PC-3 (cell line): ENCODE measurements at regions not wholly inside any gene's neighbourhood (a gene's known extent, or its start where the extent isn't known, plus 50 kb on each side); places are given as distances from the start of the nearest gene placed in this dataset.

Experiments used
- ATAC-seq: fragments of 200-7000 bp; cut with Tn5 transposase; 2 replicates; pipeline ENCODE4 v1.9.1; 2020; ENCODE audit warnings: mild to moderate bottlenecking, moderate library complexity
- BruUV-seq: library from RNA; stranded (reverse); fragments of 400-500 nt; replicated peaks from 2 replicates; lab custom pipeline; 2021; lab: Mats Ljungman, UMichigan
- CTCF ChIA-PET: fragments of 300-600 bp; sonication (Branson Sonifier 250); formaldehyde crosslinking; loops from one replicate; lab custom pipeline; 2022; ENCODE audit warnings: antibody characterized with exemption; lab: Charles Lee
- POLR2A ChIA-PET: fragments of 300-600 bp; sonication (Branson Sonifier 250); formaldehyde crosslinking; loops from one replicate; lab custom pipeline; 2022; ENCODE audit warnings: antibody characterized with exemption; ENCODE audit not compliant: unreplicated experiment; lab: Charles Lee
- DNase-seq: peaks from one replicate; pipeline ENCODE4 v3.0.0-alpha.2; 2015
- H2AFZ ChIP-seq: fragments of 300-600 bp; sonication (generic); 2 replicates; pipeline ENCODE4 v1.6.0; 2016; ENCODE audit warnings: antibody characterized with exemption, low read length
- H3F3A ChIP-seq: fragments of 300-600 bp; sonication (generic); one replicate; pipeline ENCODE4 v1.6.0; 2017; ENCODE audit warnings: antibody characterized with exemption, low read length, control low read depth, mild to moderate bottlenecking; ENCODE audit not compliant: unreplicated experiment
- H3K27ac ChIP-seq: fragments of 300-600 bp; sonication (generic); 2 replicates; pipeline ENCODE4 v1.5.1; 2016; ENCODE audit warnings: mild to moderate bottlenecking, low read length
- H3K27me3 ChIP-seq: fragments of 300-600 bp; sonication (generic); 2 replicates; pipeline ENCODE4 v1.6.1; 2016; ENCODE audit warnings: low read length, mixed read lengths
- H3K36me3 ChIP-seq: fragments of 300-600 bp; sonication (generic); 2 replicates; pipeline ENCODE4 v1.6.1; 2016; ENCODE audit warnings: low read depth, mixed run types, low read length, mixed read lengths
- H3K4me1 ChIP-seq: fragments of 300-600 bp; sonication (generic); 2 replicates; pipeline ENCODE4 v1.5.1; 2016; ENCODE audit warnings: low read length; ENCODE audit not compliant: insufficient read depth
- H3K4me2 ChIP-seq: fragments of 300-600 bp; sonication (generic); 2 replicates; pipeline ENCODE4 v1.6.0; 2016; ENCODE audit warnings: low read length
- H3K4me3 ChIP-seq: fragments of 300-600 bp; sonication (generic); 2 replicates; pipeline ENCODE4 v1.5.1; 2016; ENCODE audit warnings: mild to moderate bottlenecking, low read length, mixed read lengths
- H3K79me2 ChIP-seq: fragments of 300-600 bp; sonication (generic); 2 replicates; pipeline ENCODE4 v1.6.1; 2017; ENCODE audit warnings: low read length, mixed read lengths
- H3K9ac ChIP-seq: fragments of 300-600 bp; sonication (generic); 2 replicates; pipeline ENCODE4 v1.6.0; 2016; ENCODE audit warnings: mild to moderate bottlenecking, low read length
- H3K9me2 ChIP-seq: fragments of 300-600 bp; sonication (generic); replicated peaks from 2 replicates; pipeline ENCODE4 v1.6.1; 2016; ENCODE audit warnings: mixed run types, low read length, mixed read lengths
- H3K9me3 ChIP-seq: fragments of 300-600 bp; sonication (generic); 2 replicates; pipeline ENCODE4 v1.6.1; 2016; ENCODE audit warnings: low read length, mixed read lengths
- H4K20me1 ChIP-seq: fragments of 300-600 bp; sonication (generic); 2 replicates; pipeline ENCODE4 v1.6.1; 2016; ENCODE audit warnings: low read length, mixed read lengths
- CTCF ChIP-seq: fragments of 300-600 bp; sonication (generic); conservative IDR thresholded peaks from 2 replicates; pipeline ENCODE4 v1.5.1; 2017; ENCODE audit warnings: antibody characterized with exemption, low read depth, mild to moderate bottlenecking, low read length
- EZH2 ChIP-seq: fragments of 300-600 bp; sonication (generic); IDR thresholded peaks from one replicate; pipeline ENCODE4 v1.6.1; 2017; ENCODE audit warnings: antibody characterized with exemption, mild to moderate bottlenecking, low read length; ENCODE audit not compliant: unreplicated experiment
- EZH2phosphoT487 ChIP-seq: fragments of 300-600 bp; sonication (generic); IDR thresholded peaks from 2 replicates; pipeline ENCODE4 v1.6.1; 2018; ENCODE audit warnings: mild to moderate bottlenecking, antibody characterized with exemption, low read length, borderline replicate concordance
- intact Hi-C: fragments of 100-400 bp; cut with micrococcal nuclease; formaldehyde crosslinking; loops from 2 replicates; pipeline ENCODE4 v1.9.0; 2023

- H3K4me1 ChIP-seq, result peaks cover 11% of the 10 kb centered on the region
- BruUV-seq, result no TSS peak
- intact Hi-C loops, result no loop called here
- no peaks in the 10 kb centered on the region for H3K9me3 ChIP-seq
- no peak for DNase-seq
- H4K20me1 ChIP-seq, result no peaks in the 10 kb centered on the region
- no peaks in the 10 kb centered on the region for H3K79me2 ChIP-seq
- no peak overlapping the region for H3K4me3 ChIP-seq
- TF ChIP-seq EZH2, result no peak
- TF ChIP-seq CTCF, result no peak
- no peak for TF ChIP-seq EZH2phosphoT487
- H3K9me2 ChIP-seq, result no peaks in the 10 kb centered on the region
- no peaks in the 10 kb centered on the region for H3K27me3 ChIP-seq
- ChIA-PET POLR2A (no interaction called here), CTCF (no interaction called here)
- no peak overlapping the region for H3K9ac ChIP-seq
- no peak overlapping the region for H3K4me2 ChIP-seq
- no peaks in the 10 kb centered on the region for H3F3A ChIP-seq
- H3K36me3 ChIP-seq, result no peaks in the 10 kb centered on the region
- H2AFZ ChIP-seq, result no peak overlapping the region
- no peak overlapping the region for H3K27ac ChIP-seq
- ATAC-seq, result no peak
These were observed 142.7 kb downstream of the SMAD6 start for GRCh38 chr15:66844747-66845145.

- intact Hi-C loops, result no loop called here
- ChIA-PET CTCF (no interaction called here), POLR2A (interaction anchor here (0.6 kb wide), 1 partner anchor 101 kb away, joined by 3 read pairs; no protein-coding TSS in a partner anchor)
- Histone ChIP-seq H3K36me3 (no peaks in the 10 kb centered on the region), H3K9ac (no peak overlapping the region), H3K79me2 (no peaks in the 10 kb centered on the region), H3K9me2 (no peaks in the 10 kb centered on the region), H3K4me1 (peaks cover 11% of the 10 kb centered on the region), H3K9me3 (no peaks in the 10 kb centered on the region), H3K4me3 (no peak overlapping the region), H3K27ac (no peak overlapping the region), H3K4me2 (no peak overlapping the region), H2AFZ (no peak overlapping the region), H4K20me1 (no peaks in the 10 kb centered on the region), H3K27me3 (no peaks in the 10 kb centered on the region), H3F3A (no peaks in the 10 kb centered on the region)
- DNase-seq (no peak), ATAC-seq (no peak)
- no TSS peak for BruUV-seq
- TF ChIP-seq EZH2phosphoT487 (no peak), CTCF (no peak), EZH2 (no peak)
These were observed 143.3 kb downstream of the SMAD6 start for GRCh38 chr15:66845266-66845785.

- POLR2A ChIA-PET, result interaction anchor here (0.6 kb wide), 1 partner anchor 1417 kb away, joined by 3 read pairs; no protein-coding TSS in a partner anchor
- BruUV-seq, result no TSS peak
- CTCF ChIA-PET, result no interaction called here
These were observed 144.0 kb downstream of the SMAD6 start for GRCh38 chr15:66846031-66846430.

More at GRCh38 chr15:66846031-66846430, 144.0 kb downstream of the SMAD6 start:
- Histone ChIP-seq H3K27me3 (no peaks in the 10 kb centered on the region), H3K9me3 (no peaks in the 10 kb centered on the region), H4K20me1 (no peaks in the 10 kb centered on the region), H3K4me1 (peaks cover 16% of the 10 kb centered on the region), H3K9ac (no peak overlapping the region), H3F3A (no peaks in the 10 kb centered on the region), H3K4me3 (no peak overlapping the region), H2AFZ (no peak overlapping the region), H3K9me2 (no peaks in the 10 kb centered on the region), H3K79me2 (no peaks in the 10 kb centered on the region), H3K36me3 (no peaks in the 10 kb centered on the region), H3K4me2 (no peak overlapping the region), H3K27ac (no peak overlapping the region)
- TF ChIP-seq CTCF (no peak), EZH2 (no peak), EZH2phosphoT487 (no peak)
- intact Hi-C loops, result no loop called here
- ATAC-seq (no peak), DNase-seq (no peak)
